ENCODE measurements at regions not wholly inside any gene's neighbourhood (a gene's known extent, or its start where the extent isn't known, plus 50 kb on each side); places are given as distances from the start of the nearest gene placed in this dataset.

DNA sequence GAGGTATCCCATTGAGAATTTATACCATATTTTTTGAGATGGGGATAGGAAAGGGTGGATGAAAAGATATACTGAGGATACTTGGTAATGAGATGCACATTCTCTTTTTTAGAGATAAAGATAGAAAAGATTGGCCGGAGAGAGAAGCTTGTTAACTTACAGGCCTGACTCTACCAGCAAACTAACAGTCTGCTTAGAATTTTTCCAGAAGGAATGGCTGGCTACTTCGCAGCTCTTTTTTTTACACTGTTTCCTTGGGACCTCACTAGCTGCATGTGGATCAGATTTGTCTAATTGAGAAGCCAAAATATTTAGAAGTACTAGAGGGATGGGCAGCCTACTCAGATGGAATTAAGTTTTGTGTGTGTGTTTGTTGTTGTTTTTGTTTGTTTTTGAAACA is 586.6 kb downstream of the TAFA4 start:
- Histone ChIP-seq H3K27me3 (ENCODE audit: insufficient read depth, low read length, poor library complexity) (no peaks in the 10 kb centered on the region), H4K20me1 (ENCODE audit: insufficient read depth, low read length) (no peaks in the 10 kb centered on the region)
- no peak for ATAC-seq (ENCODE audit: insufficient read depth, low read depth)

DNA sequence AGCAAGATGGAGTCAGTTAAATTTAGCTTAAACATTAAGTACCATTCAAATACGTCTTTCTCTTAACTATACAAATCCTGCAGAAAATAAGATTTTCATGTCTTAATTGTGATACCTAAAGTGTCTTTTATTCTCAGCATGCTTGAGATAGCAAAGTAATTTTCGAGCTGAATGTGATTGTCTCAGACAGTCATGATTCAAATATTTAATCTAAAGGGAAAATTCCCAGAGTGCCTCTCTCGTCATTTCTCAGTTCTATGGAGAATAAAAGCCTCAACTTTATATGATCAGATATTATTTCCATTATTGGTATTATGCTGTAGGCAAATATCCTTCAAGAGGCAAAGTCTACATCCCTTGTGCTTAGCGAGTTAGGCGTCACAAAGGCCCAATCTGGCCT is 589.9 kb downstream of the TAFA4 start:
- no peak overlapping the region for H3K4me2 ChIP-seq (ENCODE audit: insufficient read depth, low read length)
- H2AFZ ChIP-seq (ENCODE audit: low read depth, low read length) = no peak overlapping the region
- H3K79me2 ChIP-seq (ENCODE audit: insufficient read depth, low read length) = no peaks in the 10 kb centered on the region
- DNase-seq = no peak
- ATAC-seq (ENCODE audit: insufficient read depth, low read depth) = no peak
- no peaks in the 10 kb centered on the region for H3K36me3 ChIP-seq (ENCODE audit: insufficient read depth, low read length)
- no peak overlapping the region for H3K4me3 ChIP-seq (ENCODE audit: low read depth in 1 of 2, low read length in 2 of 2)
- TF ChIP-seq, protein P1, sequence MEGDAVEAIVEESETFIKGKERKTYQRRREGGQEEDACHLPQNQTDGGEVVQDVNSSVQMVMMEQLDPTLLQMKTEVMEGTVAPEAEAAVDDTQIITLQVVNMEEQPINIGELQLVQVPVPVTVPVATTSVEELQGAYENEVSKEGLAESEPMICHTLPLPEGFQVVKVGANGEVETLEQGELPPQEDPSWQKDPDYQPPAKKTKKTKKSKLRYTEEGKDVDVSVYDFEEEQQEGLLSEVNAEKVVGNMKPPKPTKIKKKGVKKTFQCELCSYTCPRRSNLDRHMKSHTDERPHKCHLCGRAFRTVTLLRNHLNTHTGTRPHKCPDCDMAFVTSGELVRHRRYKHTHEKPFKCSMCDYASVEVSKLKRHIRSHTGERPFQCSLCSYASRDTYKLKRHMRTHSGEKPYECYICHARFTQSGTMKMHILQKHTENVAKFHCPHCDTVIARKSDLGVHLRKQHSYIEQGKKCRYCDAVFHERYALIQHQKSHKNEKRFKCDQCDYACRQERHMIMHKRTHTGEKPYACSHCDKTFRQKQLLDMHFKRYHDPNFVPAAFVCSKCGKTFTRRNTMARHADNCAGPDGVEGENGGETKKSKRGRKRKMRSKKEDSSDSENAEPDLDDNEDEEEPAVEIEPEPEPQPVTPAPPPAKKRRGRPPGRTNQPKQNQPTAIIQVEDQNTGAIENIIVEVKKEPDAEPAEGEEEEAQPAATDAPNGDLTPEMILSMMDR (IDR thresholded peaks at IDR 0.05; ENCODE audit: borderline replicate concordance, extremely low read depth, low read length, poor library complexity, severe bottlenecking) = no peak
- no peak for TF ChIP-seq EZH2 (IDR thresholded peaks at IDR 0.05; ENCODE audit: borderline replicate concordance, low read depth, low read length, severe bottlenecking)
- H4K20me1 ChIP-seq (ENCODE audit: insufficient read depth, low read length) = no peaks in the 10 kb centered on the region
- H3K27me3 ChIP-seq (ENCODE audit: insufficient read depth, low read length, poor library complexity) = no peaks in the 10 kb centered on the region
- H3K27ac ChIP-seq (ENCODE audit: low read length) = no peak overlapping the region
- H3K4me1 ChIP-seq (ENCODE audit: insufficient read depth, low read length) = no peaks in the 10 kb centered on the region
- H3K9me3 ChIP-seq (ENCODE audit: insufficient read depth, low read length, severe bottlenecking) = no peaks in the 10 kb centered on the region
- no peak overlapping the region for H3K9ac ChIP-seq (ENCODE audit: low read depth, low read length)

More for the DNA sequence above, 586.6 kb downstream of the TAFA4 start:
- no peak for DNase-seq
- H3K79me2 ChIP-seq (ENCODE audit: insufficient read depth, low read length) = no peaks in the 10 kb centered on the region
- H3K4me3 ChIP-seq (ENCODE audit: low read depth in 1 of 2, low read length in 2 of 2) = no peak overlapping the region
- no peaks in the 10 kb centered on the region for H3K4me1 ChIP-seq (ENCODE audit: insufficient read depth, low read length)
- H3K36me3 ChIP-seq (ENCODE audit: insufficient read depth, low read length) = no peaks in the 10 kb centered on the region
- no peak overlapping the region for H3K4me2 ChIP-seq (ENCODE audit: insufficient read depth, low read length)
- no peak overlapping the region for H3K27ac ChIP-seq (ENCODE audit: low read length)
- H2AFZ ChIP-seq (ENCODE audit: low read depth, low read length) = no peak overlapping the region
- H3K9me3 ChIP-seq (ENCODE audit: insufficient read depth, low read length, severe bottlenecking) = no peaks in the 10 kb centered on the region
- no peak for TF ChIP-seq EZH2 (IDR thresholded peaks at IDR 0.05; ENCODE audit: borderline replicate concordance, low read depth, low read length, severe bottlenecking)
- TF ChIP-seq, protein P1 (IDR thresholded peaks at IDR 0.05; ENCODE audit: borderline replicate concordance, extremely low read depth, low read length, poor library complexity, severe bottlenecking) = no peak
- no peak overlapping the region for H3K9ac ChIP-seq (ENCODE audit: low read depth, low read length)

GRCh38 chr3:68336042-68336441 is 596.3 kb downstream of the TAFA4 start:
- no peak overlapping the region for H3K9ac ChIP-seq (ENCODE audit: low read depth, low read length)
- no peak overlapping the region for H3K27ac ChIP-seq (ENCODE audit: low read length)
- no peak overlapping the region for H3K4me2 ChIP-seq (ENCODE audit: insufficient read depth, low read length)
- no peak for ATAC-seq (ENCODE audit: insufficient read depth, low read depth)
- no peak for DNase-seq
- TF ChIP-seq, protein P1 (IDR thresholded peaks at IDR 0.05; ENCODE audit: borderline replicate concordance, extremely low read depth, low read length, poor library complexity, severe bottlenecking) = no peak
- no peak for TF ChIP-seq EZH2 (IDR thresholded peaks at IDR 0.05; ENCODE audit: borderline replicate concordance, low read depth, low read length, severe bottlenecking)
- H2AFZ ChIP-seq (ENCODE audit: low read depth, low read length) = no peak overlapping the region
- H3K36me3 ChIP-seq (ENCODE audit: insufficient read depth, low read length) = no peaks in the 10 kb centered on the region
- H3K4me1 ChIP-seq (ENCODE audit: insufficient read depth, low read length) = no peaks in the 10 kb centered on the region
- H3K79me2 ChIP-seq (ENCODE audit: insufficient read depth, low read length) = no peaks in the 10 kb centered on the region
- no peaks in the 10 kb centered on the region for H3K9me3 ChIP-seq (ENCODE audit: insufficient read depth, low read length, severe bottlenecking)
- H3K27me3 ChIP-seq (ENCODE audit: insufficient read depth, low read length, poor library complexity) = no peaks in the 10 kb centered on the region
- H3K4me3 ChIP-seq (ENCODE audit: low read depth in 1 of 2, low read length in 2 of 2) = no peak overlapping the region
- H4K20me1 ChIP-seq (ENCODE audit: insufficient read depth, low read length) = no peaks in the 10 kb centered on the region

Measured in DND-41 (cell line).